ENCODE measurements at regions not wholly inside any gene's neighbourhood (a gene's known extent, or its start where the extent isn't known, plus 50 kb on each side); places are given as distances from the start of the nearest gene placed in this dataset.

- H3K23ac ChIP-seq (ENCODE audit: insufficient read length, low read depth, low read length): no peak overlapping the region
- no peak overlapping the region for H3K4me2 ChIP-seq (ENCODE audit: insufficient read depth, insufficient read length, low read length)
- H2AK5ac ChIP-seq (ENCODE audit: insufficient read length, low read length): no peak overlapping the region
- no peaks in the 10 kb centered on the region for H3K9me3 ChIP-seq (ENCODE audit: control insufficient read depth, low read depth, low read length)
- no peak overlapping the region for H4K5ac ChIP-seq (ENCODE audit: insufficient read length, low read depth, low read length)
- no peak overlapping the region for H3K27ac ChIP-seq (ENCODE audit: insufficient read length, low read depth, low read length)
- H2BK15ac ChIP-seq (ENCODE audit: low read depth, low read length): no peak overlapping the region
- H3K23me2 ChIP-seq (ENCODE audit: insufficient read length, low read depth, low read length, poor library complexity, severe bottlenecking): no peaks in the 10 kb centered on the region
- H3K79me1 ChIP-seq (ENCODE audit: insufficient read depth, low read depth, low read length, poor library complexity, severe bottlenecking): no peaks in the 10 kb centered on the region
- H2BK120ac ChIP-seq (ENCODE audit: low read depth, low read length, poor library complexity, severe bottlenecking): no peak overlapping the region
- H2BK12ac ChIP-seq (ENCODE audit: insufficient read length, low read depth, low read length): no peak overlapping the region
- no peak overlapping the region for H2BK20ac ChIP-seq (ENCODE audit: low read depth, low read length, poor library complexity, severe bottlenecking)
- H4K91ac ChIP-seq (ENCODE audit: insufficient read length, low read depth, low read length): no peak overlapping the region
- H3T11ph ChIP-seq (ENCODE audit: low read length): no peak overlapping the region
- no CpG with 5 or more reads among the region's 2 CpGs for WGBS (ENCODE audit: extremely low coverage, insufficient read length, low lambda C conversion rate)
- no peak overlapping the region for H3K9ac ChIP-seq (ENCODE audit: extremely low read depth, insufficient read length, low read length)
- Mint-ChIP-seq H3K36me3 (ENCODE audit: insufficient read depth in 1 of 3, low read depth in 3 of 3) (peaks cover 0 to 15% (median 2%) of the 10 kb centered on the region in 3 experiments; a peak in 3 of 7 replicates), H3K4me1 (peaks cover 30 to 33% of the 10 kb centered on the region in 2 experiments), H3K27me3 (ENCODE audit: low read depth) (no peaks in the 10 kb centered on the region; the same call in 1 of the 2 replicates), H3K9me3 (peaks cover 10 to 16% of the 10 kb centered on the region in 2 experiments; a peak in 4 of 5 replicates), H3K4me3 (no peak overlapping the region), H3K27ac (no peak overlapping the region)
- no peak overlapping the region for H2BK5ac ChIP-seq (ENCODE audit: insufficient read length, low read length)
- TF ChIP-seq CTCF (conservative IDR thresholded peaks at IDR 0.05): no peak
- H3K4ac ChIP-seq (ENCODE audit: low read depth, low read length): no peak overlapping the region
- H4K8ac ChIP-seq (replicated peaks; ENCODE audit: insufficient read length, low read depth, low read length): no peak overlapping the region
- H4K20me1 ChIP-seq (ENCODE audit: control insufficient read depth, insufficient read depth, insufficient read length): no peaks in the 10 kb centered on the region
- no peak overlapping the region for H3K18ac ChIP-seq (ENCODE audit: insufficient read length, low read depth, low read length)
- no peaks in the 10 kb centered on the region for H3K27me3 ChIP-seq (ENCODE audit: insufficient read depth, low read length)
- peaks cover 9% of the 10 kb centered on the region for H3K4me1 ChIP-seq (ENCODE audit: insufficient read depth, low read length)
- no peak overlapping the region for H3K14ac ChIP-seq (ENCODE audit: insufficient read depth, low read length)
- no peak for DNase-seq
- no peaks in the 10 kb centered on the region for H3K79me2 ChIP-seq (ENCODE audit: insufficient read depth, low read length)
- no peak overlapping the region for H3K56ac ChIP-seq (ENCODE audit: insufficient read length, low read depth, low read length)
- H2AFZ ChIP-seq (ENCODE audit: low read length): no peak overlapping the region
Observed at GRCh38 chr18:10319026-10319425, 135.4 kb upstream of the APCDD1 start.

Data from H9 (cell line).